Heart left ventricle (tissue), 13 donors: ENCODE measurements at regions not wholly inside any gene's neighbourhood (a gene's known extent, or its start where the extent isn't known, plus 50 kb on each side); places are given as distances from the start of the nearest gene placed in this dataset.

Source experiments
- POLR2A ChIP-seq, 2 donors: fragments of 450-650 bp; IDR thresholded peaks; one replicate each; pipeline ENCODE4 v1.6.1; 2017; ENCODE audit warnings: antibody characterized with exemption in 2 of 2, mild to moderate bottlenecking in 2 of 2, moderate library complexity in 2 of 2
- TF ChIP-seq, protein P1 (sequence below), 12 donors: fragments of 200-600 bp; sonication (generic) in 4 of 12; IDR thresholded peaks; one replicate each; pipeline versions ENCODE4 v1.5.0 to v1.8.0; 2018 to 2022; ENCODE audit warnings: antibody characterized with exemption in 12 of 12, mild to moderate bottlenecking in 5 of 12
- donor health status: ischemic (EF 13 %, LVEDD 7.1; RV severe dilation, severe dysfunction).
- donor health status: DM: no; HTN: yes; CAD: no.
- donor health status: DM: no; HTN: no; CAD: no.
- donor health status: ischemic (EF 25% LVEDD 6.9; RV normal size, moderate dysfunction).
- donor health status: ischemic (EF 25% LVEDD 5.7; RV mildly dilated, moderate dysfunction).
- donor health status: ischemic (EF 35%, LVEDD 5.7; RV mildly dilated, moderate dysfunction).
- donor health status: nonischemic (EF 11% LVEDD 7.7; RV severe dilation, severe dysfunction).
- donor health status: DM: yes; HTN: yes; CAD: no.
- donor health status: PGD.
- donor health status: ischemic (EF 29% LVEDD 5.4; RV normal size, mild dysfunction).
- donor health status: nonischemic (EF 23%, LVEDD 6.1; RV moderate dilation, normal function).

DNA sequence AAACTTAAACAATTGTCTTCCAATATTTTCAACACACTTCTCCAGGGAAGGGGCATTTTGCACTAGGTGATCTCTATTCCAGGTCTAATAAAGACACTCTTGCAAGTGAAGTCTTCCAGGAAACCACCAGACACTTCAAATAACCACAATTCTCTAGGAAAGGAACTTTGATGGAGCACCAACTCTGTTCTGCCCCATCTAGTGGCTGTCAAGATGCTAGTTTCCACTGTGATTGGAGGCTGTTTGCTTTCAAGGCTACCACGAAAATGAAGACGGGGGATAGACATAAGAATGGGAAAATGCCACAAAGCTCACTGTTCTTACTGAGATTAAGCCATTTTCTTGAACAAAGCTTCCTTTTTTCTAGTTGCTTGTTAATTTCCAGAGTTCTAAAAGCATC is 100.6 kb upstream of the F9 start:
- TF ChIP-seq, protein P1, sequence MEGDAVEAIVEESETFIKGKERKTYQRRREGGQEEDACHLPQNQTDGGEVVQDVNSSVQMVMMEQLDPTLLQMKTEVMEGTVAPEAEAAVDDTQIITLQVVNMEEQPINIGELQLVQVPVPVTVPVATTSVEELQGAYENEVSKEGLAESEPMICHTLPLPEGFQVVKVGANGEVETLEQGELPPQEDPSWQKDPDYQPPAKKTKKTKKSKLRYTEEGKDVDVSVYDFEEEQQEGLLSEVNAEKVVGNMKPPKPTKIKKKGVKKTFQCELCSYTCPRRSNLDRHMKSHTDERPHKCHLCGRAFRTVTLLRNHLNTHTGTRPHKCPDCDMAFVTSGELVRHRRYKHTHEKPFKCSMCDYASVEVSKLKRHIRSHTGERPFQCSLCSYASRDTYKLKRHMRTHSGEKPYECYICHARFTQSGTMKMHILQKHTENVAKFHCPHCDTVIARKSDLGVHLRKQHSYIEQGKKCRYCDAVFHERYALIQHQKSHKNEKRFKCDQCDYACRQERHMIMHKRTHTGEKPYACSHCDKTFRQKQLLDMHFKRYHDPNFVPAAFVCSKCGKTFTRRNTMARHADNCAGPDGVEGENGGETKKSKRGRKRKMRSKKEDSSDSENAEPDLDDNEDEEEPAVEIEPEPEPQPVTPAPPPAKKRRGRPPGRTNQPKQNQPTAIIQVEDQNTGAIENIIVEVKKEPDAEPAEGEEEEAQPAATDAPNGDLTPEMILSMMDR (IDR thresholded peaks at IDR 0.05): peak in 5 of 12 donors; percentile 8 to 19 (median 12)
- TF ChIP-seq POLR2A (IDR thresholded peaks at IDR 0.05): no peak
